HG03159 (cell line): ENCODE measurements at regions not wholly inside any gene's neighbourhood (a gene's known extent, or its start where the extent isn't known, plus 50 kb on each side); places are given as distances from the start of the nearest gene placed in this dataset.

Experiments
- ATAC-seq: cut with Tn5 transposase; IDR thresholded peaks from one replicate; pipeline ENCODE4 v1.9.1; 2021; ENCODE audit warnings: mild to moderate bottlenecking, moderate library complexity; ENCODE audit not compliant: unreplicated experiment

DNA sequence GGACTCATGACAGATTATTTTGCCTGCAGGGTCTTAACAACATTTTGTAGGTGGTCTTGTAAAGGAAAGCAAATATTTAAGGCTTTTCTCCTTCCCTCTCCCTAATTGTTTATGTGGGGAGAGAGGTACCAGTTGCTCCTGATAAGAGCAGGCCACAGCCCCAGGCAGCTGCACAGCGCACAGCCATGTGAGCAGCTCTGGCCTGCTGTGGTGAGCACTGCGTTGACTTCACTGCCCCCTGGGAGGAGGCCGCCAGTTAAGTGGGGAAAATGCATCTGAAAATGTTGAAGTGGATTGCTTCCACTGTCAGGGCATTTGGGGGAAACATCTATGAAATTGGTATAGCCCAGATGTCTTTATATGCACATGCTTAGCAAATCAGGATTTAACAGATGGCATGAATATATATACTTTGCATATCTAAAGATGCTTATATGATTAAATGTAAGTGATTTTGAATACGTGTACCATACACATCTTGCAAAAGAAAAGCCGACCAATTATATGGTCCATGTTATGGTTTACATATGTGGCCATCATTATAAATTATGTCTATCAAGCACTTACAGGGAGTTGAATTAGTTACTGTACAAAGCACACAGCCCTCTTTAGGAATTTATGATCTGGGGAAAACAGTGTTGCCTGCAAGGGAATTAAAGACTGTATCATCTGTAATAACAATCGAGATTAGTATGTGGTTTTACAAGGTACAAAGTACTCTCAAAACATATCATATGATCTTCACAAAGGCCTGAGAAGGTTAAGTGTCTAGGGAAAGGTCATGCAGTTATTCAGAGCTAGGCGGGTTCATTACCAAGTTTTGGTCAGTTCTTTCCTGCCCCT is 132.1 kb downstream of the RHOU start:
- ATAC-seq: no peak

DNA sequence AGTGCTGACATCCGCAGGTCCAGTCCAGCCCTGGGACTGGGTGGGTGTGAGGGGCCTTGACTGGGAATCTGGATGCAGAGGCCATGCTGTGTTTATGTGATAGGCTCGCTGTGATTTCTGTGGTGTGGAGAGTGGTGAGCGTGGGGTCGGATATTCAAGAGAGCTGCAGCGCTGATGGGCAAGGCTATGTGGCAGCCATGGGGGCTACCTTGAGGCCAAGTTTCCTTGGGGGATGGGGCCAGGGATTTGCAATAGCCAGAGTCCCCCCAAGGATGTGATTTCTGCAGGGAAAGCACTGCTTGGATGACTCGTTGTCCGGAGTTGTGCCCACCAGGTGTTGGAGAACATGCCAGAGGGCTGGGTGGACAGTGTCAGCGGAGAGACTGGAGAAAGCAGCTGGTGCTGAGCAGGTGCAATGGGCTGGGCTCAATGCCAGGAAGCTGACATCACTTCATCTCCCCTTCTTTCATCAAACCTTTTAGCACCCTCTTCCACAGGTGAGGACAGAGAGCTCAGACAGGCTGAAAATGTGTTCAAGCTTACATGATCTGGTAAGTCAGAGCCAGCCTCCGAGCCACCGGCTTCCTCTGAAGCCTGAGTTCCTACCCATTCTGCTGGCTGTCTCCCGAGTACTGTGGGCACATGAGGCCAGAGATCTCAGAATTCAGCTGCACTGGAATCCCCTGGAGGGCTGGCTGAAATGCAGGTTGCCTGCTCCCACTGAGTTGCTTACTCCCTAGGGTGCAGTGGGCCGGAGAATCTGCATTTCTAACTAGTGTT is 132.9 kb downstream of the RHOU start:
- no peak for ATAC-seq

DNA sequence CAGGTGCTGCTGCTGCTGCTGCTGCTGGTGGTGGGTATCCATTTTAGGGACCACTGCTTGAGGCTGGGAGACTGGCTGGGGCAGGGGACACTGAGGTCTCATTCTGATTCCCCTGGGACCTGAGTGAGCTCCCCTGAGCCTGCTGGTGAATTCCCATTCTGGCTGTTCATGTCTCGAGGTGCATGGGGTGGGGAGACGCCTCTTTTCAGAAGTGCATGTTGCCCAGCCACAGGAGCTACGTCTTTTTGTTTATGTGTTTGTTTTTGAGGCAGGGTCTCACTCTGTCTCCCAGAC is 133.4 kb downstream of the RHOU start:
- no peak for ATAC-seq

DNA sequence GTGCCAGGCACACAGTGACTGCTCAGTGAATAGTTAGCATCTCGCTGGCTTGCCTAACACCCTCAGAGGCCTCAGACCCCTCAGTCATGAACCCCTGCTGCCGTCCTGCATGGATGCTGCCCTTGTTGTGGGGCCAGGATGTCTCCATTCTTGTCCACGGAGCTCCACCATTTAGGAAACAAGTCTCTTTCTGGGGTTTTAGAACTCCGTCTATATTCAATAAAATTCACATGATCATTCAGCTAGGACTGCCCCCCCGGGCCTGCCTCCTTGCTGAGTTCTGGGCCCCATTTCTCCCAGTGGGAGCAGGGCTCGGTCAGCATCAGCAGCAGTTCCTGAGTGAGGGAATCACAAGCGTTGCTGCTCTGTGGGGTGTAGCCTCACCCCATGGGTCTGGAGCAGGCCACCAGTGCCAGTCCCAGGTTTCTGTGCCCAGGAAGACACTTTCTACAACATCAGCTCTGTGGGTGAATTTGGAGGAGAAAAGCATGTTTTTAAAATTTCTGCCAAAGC is 134.1 kb downstream of the RHOU start:
- no peak for ATAC-seq

DNA sequence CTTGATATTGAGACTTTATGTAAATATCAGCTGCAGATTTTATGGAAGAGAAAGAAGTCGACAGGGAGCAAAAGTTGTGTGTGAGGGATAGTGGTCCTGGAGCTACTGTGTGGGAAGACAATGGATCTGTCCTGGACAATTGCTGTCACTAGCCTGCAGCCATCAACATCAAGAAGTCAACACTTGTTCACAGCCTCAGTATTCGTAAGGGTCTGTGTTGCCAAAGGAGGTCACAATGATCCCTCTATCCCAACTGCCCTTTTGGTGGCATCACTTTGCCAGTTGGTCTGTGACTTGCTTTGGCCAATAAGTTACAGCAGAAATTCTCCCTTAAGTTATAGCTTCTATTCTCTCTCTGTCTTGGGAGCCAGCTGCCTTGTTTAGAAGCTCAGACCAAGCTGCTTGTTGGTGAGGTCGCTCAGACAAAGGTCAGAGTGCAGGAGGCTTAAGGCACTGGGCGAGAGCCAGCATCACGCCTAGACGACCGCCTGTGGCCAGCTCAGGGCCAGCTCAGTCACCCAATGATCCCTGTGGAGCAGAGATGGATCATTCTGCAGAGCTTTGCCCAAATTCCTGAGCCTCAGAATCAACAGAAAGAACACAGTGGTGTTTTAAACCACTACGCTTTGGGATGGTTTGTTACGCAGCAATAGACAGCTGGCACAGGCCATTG is 134.9 kb downstream of the RHOU start:
- no peak for ATAC-seq

DNA sequence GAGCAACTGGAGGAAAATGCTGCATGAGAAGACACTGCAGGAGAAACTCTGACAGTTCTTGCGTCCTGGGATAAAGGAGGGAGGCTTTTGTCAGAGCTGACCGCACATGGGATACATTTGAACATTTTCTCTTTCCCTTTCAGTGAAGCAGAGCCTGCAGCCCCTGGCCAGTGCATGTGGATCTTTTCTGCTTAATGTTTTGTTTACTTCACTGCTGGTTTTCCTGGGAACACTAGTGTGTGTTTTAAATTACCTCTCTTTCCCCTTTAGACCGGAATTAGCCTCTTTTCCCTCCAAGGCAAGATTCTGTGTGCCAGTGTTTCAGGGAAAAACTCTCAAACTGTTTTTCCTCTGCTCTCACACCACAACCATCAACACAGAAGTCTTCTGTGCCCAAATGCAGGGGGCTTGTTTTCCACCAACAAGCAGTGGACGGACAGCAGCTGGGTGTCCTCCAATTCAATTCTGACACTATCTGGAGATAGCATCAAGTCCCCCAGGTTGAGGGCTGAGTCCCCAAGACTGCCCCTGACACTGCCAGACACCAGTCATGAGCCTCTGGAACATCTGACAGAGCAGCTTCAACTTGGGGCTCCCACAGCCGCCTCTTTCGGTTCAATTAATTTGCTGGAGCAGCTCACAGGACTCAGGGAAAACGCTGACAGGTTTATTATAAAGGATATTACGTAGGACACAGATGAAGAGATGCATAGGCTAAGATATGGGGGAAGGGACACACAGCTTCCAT is 136.2 kb downstream of the RHOU start:
- no peak for ATAC-seq

DNA sequence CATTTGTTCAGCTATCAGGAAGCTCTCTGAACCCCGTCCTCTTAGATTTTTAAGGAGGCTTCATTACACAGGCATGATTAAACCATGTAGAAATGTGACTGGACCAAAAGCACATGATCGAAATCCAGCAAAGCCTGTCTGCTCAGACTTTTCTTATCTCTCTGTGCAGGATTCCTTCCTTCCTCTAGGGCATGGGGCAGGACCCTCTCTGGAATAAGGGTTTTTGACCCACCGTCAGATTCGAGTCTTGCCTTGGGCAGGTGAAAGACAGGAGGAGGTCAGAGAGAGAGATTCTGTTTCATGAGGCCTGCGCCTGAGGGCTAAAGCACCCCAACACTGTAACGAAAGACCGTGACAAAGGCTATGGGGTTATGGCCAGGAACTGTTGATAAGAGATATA is 136.8 kb downstream of the RHOU start:
- ATAC-seq: no peak

DNA sequence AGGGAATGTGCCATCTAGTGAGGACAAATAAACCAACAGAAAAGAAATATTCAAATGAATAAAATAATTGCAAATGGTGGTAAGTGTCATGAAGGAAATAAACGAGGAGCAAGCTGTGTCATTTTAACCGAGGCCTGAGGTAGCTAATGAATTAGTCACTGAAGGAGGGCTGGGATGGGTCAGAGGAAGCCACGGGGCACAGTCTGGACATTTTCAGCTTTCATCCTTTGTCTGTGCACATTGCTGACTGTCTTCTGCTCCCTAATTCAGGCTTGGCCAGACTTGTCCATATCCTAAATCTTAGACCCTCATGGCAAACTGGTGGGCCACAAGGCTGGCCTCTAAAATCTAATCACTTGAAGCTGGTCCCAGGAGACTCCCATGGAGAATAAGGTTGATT is 138.4 kb downstream of the RHOU start:
- no peak for ATAC-seq

DNA sequence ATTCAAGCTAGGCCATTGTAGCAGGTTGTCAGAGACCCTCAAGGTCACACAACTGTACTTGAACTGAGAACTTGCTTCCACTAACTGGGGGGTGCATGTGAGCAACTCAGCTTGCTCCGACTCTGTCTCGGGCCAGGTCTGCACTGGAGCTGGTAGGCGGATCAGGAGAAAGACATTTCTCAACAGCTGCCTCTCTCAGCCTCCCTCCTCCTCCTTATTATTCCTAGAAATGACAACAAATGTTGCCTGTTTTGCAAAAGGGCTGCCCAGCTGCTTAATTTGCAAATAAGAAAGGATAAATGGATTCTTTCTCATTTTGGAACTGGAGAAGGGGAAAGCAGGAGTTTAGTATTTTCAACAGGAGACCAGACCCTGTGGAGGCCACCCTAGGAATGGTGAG is 140.5 kb downstream of the RHOU start:
- ATAC-seq: no peak

DNA sequence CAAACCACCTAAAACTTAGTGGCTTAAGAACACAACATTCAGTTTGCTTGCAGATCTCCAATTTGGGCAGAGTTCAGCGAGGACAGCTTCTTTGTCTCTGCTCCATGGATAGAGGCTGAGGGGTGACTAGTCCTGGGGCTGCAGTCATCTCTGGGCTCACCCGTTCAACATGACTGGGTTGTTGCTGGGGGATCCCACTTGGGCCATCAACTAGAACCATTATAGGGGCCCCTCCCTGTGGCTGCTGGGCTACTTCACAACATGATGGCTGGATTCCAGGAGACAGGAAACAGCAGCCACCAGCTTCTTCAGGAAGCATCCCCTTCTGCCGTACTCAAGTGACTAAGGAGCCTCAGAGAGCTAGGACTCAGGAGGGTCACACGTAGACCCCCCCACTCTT is 140.9 kb downstream of the RHOU start:
- no peak for ATAC-seq

DNA sequence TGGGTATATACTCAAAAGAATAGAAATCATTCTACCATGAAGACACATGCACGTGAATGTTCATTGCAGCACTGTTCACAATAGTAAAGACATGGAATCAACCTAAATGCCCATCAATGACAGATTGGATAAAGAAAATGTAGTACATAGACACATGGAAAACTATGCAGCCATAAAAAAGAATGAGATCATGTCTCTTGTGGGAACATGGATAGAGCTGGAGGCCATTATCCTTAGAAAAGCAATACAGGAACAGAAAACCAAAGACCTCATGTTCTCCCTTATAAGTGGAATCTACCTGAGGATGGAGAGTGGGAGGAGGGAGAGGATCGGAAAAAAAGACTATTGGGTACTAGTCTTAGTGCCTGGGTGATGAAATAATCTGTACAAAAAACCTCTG is 143.9 kb downstream of the RHOU start:
- ATAC-seq: no peak

DNA sequence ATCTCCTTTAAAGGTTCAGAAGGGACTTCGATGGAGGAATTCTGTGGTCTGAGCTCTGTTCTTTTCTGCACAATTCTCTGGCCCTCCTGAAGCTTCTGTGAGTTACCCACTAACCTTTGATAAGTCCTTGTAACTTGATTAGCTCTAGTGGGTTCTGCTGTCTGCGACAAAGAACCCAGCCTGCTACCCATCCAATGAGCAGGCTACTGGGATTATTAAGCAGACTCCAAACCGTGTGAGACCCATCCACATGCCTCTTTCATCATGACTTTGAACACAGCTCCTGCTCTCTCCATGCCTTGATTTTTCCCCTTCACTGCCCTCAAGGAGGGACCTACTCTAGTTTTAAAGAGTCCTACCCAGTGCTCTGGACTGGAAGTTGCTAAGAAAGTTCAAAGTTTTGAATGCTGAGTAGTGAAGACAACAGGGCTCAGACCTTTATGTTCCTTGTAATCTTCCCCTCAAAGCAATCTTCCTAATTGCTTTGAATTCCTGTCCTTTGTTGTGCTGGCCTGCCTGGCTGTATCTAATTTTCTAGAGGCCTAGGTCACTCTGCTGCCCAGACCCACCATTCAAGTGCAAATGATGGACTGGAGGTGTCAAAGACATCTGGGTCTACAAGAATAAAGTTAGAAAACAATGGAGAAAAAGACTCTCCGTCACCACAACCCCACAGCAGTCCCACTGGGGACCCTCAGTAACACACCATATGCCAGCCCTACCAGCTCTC is 146.9 kb downstream of the RHOU start:
- ATAC-seq: no peak

DNA sequence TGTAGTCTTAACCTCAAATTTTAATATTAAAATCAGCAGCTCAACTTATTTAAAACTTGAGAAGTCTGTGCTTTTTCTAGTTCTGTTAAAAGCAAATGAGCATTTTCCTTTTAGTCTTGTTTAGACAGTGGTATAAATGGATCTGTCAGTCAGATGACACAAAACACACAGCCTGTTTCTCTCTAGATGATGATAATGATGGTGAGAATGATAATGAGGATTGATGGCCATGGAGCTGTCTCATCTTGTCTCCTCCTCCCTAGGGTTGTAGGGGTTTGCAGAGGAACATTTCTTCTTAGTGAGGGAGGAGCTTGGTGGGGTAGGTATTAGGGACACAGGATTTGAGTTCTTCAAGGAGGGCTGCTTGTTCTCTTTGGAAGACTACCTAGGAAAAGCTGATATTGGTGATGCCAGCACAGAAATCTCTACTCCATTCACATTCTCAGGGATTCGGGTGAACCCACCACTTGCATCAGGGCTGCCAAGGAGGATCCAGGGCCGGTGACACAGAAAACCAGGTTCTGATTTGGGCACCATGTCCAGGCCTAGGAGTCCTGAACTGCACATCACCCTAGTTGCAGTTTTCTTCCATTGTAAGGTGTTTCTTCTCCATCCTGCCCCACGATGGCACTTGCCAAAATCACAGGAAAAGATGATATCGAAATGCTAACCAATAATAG is 147.6 kb downstream of the RHOU start:
- no peak for ATAC-seq

DNA sequence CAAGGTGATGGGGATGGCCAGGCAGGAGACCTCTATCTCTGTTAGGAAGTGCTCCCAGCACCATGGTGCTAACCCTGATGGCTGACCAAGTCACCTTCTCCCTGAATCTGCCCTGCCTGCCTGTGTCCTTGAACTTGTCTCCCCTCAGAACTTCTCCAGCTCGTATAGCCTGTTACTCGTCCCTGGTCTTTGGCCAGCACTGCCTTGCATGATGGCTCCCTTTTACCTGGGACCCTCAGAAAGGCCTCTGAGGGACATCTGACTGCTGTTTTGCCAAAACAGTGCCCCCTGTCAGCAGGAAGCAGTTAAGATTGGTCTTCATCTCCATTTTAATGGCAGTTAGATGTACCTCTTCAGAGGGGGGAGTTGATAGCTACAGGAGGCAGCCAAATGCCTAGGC is 148.3 kb downstream of the RHOU start:
- no peak for ATAC-seq

DNA sequence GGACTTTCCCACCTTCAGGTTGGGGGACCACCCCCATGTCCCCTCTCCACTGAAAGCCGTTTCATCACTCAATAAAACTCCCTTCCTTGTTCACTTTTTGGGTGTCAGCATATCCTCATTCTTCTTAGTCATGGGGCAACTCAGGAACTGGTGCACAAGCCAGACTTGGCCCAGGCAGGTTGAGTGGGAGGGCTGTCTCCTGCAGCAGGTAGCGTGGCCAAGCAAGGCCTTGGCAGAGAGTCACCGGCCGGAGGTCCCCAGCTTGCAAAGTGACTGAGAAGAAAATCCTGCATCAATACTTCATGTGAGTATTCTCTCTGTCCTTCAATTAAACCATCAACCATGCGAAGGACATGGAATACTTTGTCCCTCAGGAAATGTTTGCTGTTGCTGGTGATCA is 148.9 kb downstream of the RHOU start:
- no peak for ATAC-seq

DNA sequence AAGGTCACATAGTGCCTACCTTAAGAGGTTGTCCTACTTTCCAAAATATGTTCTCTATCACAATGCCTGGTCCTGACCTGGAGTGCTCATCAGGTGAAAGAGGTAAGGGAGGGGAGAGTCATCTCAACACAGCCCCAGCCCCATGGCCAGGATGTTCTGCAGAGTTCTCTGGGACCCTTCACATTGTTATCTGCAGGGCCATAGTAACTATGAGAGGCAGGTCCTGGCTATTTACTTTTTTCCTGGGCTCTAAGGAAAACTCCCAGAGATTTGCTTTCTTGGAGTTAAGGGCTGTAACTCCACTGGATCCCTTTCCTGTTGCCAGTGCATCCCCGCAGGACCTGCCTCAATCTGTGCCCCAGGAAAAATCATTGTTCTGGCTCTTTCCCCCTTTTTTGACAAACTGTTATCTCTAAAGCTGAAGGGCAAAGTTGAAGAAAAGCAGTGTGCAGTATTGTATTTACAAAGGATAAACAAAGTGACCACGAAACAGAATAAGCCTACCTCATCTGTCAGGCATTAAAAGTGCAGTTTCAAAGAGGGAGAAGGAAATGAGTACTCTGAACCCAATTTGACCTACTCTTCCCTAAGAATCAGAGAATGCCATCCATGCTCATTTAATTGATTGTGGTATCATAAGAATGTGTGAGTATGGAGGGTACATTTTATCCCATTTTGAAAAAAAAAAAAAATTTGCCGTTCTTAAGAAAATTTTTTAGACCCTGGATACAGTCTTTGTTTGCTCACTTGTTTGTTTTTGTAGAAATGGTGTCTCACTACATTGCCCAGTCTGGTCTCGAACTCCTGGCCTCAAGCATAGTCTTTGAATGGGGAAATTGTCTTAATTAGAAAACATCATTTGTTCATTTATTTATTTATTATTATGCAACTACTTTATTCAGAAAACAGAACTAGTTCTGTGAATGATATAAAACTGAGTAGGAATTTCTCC is 149.6 kb downstream of the RHOU start:
- no peak for ATAC-seq

DNA sequence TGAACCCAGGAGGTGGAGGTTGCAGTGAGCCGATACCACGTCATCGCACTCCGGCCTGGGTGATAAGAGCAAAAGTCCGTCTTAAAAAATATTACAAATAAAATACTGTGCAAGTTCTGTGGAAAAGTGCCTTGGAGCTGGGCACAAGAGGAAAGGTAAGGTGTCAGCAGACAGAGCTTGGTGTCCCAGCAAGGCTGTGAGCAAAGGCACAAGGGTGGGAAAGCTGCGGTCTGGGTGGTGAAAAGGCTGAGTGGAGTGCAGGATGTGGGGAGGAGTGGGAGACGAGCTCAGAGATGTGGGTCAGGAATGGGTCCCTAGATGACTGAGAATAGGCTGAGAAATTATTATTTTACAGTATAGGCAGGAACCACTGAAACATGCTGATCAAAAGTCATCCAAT is 150.6 kb downstream of the RHOU start:
- ATAC-seq: no peak

DNA sequence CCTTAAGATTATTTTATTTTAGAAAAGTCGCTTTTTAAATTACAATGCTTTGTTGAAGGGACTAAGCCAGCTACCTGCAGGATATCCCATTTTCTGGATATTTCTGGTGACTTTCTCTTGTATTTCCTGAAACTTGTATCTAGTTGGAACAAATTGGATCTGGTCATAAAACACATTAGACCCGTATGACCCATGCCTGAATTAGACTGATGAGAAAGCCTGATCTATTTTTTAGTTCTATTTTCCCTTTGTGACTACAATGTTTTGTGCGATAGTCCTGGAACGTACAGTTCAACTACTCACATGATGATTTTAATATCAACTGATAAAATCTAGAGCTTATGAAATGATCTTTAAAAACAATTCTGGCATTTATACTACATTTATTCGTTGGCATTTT is 151.8 kb downstream of the RHOU start:
- no peak for ATAC-seq

DNA sequence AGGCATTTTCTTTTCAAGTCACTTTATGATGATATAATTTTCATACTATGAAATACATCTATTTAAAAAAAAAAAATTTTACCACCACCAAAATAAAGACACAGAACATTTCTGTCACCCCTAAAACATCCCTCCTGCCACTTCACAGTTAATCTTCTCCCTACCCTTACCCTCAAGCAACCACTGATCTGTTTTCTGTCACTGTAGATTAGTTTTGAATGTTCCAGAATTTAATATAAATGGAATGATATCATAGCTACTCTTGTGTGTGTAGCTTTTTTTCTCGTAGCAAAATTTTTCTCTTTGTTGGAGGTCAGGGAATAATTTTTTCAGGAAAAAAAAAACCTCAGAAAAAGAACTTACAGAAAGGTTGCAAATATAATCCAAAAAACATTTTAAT is 152.7 kb downstream of the RHOU start:
- no peak for ATAC-seq
